ENCODE measurements at regions not wholly inside any gene's neighbourhood (a gene's known extent, or its start where the extent isn't known, plus 50 kb on each side); places are given as distances from the start of the nearest gene placed in this dataset.
"Not testable (repeated sequence)": the region's sequence is repeated elsewhere in the genome, so short reads cannot be mapped to it uniquely, and the experiment has no call there.

GRCh38 chr7:86212976-86213375 is 430.7 kb upstream of the GRM3 start:
- DNase-seq (ENCODE audit: insufficient read length, low spot score) (no peak), FAIRE-seq (no peak)

GRCh38 chr7:86209036-86209435 is 434.7 kb upstream of the GRM3 start:
- FAIRE-seq (no peak), DNase-seq (ENCODE audit: insufficient read length, low spot score) (no peak)

DNA sequence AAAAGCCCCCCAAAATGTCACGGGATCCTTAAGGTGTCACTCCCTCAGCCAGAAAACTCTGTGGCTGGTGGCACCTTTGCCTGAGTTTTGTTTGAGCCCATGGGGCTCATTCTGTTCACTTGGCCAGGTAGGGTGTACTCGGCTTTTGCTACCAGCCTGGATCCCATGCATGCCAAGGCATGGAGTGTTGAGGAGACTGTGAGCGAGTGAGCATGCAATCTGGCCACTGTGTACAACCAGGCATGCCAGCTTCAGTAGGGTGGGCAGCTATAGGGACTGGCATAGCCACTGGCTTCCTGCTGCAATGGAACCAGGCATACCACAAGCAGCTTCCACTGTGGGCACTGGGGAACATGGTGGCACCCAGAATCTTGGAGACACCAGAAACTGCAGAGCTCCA is 436.0 kb upstream of the GRM3 start:
- FAIRE-seq (no peak), DNase-seq (ENCODE audit: insufficient read length, low spot score) (no peak)

DNA sequence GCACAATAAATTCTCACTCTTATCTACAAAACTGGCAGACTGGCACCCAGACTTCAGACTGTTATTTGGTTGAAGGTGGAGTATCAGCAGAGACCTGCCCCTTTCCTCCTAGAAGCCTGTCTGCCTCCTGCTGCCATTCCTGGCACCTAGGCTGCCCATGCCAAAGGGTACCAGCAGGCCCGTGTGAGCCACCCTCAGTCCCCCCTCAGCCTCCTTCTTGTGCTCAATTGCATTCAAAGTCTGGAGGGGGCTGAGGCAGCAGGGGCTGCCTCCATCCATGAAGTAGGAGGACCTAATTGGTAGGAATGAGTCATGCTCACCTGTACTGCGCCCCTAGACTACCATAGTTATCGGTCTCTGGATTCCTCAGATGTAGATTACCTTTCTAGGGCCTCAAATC is 440.9 kb upstream of the GRM3 start:
- FAIRE-seq (no peak), DNase-seq (ENCODE audit: insufficient read length, low spot score) (no peak)

GRCh38 chr7:86201767-86202166 is 441.9 kb upstream of the GRM3 start:
- no peak for FAIRE-seq
- no peak for DNase-seq (ENCODE audit: insufficient read length, low spot score)

DNA sequence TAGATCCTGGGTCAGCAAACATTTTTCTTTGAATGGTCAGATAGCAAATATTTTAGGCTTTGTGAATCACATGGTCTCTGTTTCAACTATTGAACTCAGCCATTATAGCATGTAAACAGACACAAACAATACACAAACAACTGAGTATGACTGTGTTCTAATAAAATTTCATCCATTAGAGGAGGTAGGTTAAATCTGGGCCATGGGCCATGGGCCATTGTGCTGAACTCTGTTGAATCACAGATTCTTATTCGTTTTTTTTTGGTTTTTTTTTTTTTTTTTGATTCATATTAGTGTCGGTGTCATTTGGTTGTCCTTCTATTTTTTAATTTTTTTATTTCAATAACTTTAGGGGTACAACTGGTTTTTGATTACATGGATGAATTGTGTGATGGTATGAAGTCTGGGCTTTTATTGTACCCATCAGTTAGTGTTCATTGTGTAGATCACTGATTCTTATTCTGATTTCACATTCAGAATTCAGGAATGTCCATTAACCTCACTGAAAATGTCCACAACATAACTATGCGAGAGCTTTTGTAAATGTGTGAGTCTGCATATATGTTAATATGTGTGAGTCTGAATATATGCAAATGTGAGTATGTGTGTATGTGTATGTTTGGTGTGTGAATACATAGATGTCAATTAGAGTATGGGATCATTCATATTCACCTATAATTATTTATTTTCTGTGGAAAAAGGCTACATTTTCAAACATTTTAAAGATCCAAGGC is 443.7 kb upstream of the GRM3 start:
- FAIRE-seq (no peak), DNase-seq (ENCODE audit: insufficient read length, low spot score) (no peak)

- FAIRE-seq: no peak
- DNase-seq (ENCODE audit: insufficient read length, low spot score): no peak
Observed at GRCh38 chr7:86190351-86190750, 453.4 kb upstream of the GRM3 start.

GRCh38 chr7:86181474-86181873 is 462.2 kb upstream of the GRM3 start:
- FAIRE-seq (no peak), DNase-seq (ENCODE audit: insufficient read length, low spot score) (no peak)

GRCh38 chr7:86164827-86165226 is 478.9 kb upstream of the GRM3 start:
- FAIRE-seq (no peak), DNase-seq (ENCODE audit: insufficient read length, low spot score) (no peak)

GRCh38 chr7:86158111-86158510 is 485.6 kb upstream of the GRM3 start:
- DNase-seq (ENCODE audit: insufficient read length, low spot score) (no peak), FAIRE-seq (no peak)

- FAIRE-seq (no peak), DNase-seq (ENCODE audit: insufficient read length, low spot score) (no peak)
Observed at GRCh38 chr7:86155623-86156022, 488.1 kb upstream of the GRM3 start.

- FAIRE-seq (no peak), DNase-seq (ENCODE audit: insufficient read length, low spot score) (no peak)
Observed at GRCh38 chr7:86152926-86153325, 490.8 kb upstream of the GRM3 start.

- no peak for DNase-seq (ENCODE audit: insufficient read length, low spot score)
- FAIRE-seq: no peak
Observed at GRCh38 chr7:86149024-86149665, 494.6 kb upstream of the GRM3 start.

DNA sequence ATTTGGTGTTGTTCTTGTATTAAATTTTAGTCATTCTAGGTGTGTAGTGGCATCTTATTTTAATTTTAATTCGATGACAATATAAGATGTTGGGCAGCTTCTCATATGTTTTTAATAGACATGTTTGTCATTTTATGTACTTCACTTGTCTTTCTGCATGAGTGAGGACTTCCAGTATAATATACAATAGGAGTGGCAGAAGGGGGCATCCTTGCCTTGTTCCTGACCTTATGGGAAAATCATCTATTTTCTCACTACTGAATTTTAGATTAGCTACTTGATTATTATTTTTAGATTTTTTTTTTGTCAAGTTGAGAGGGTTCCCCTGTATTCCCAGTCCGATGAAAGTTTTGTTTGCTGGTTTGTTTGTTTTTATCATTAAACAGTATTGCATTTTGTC is 495.2 kb upstream of the GRM3 start:
- no peak for FAIRE-seq

DNA sequence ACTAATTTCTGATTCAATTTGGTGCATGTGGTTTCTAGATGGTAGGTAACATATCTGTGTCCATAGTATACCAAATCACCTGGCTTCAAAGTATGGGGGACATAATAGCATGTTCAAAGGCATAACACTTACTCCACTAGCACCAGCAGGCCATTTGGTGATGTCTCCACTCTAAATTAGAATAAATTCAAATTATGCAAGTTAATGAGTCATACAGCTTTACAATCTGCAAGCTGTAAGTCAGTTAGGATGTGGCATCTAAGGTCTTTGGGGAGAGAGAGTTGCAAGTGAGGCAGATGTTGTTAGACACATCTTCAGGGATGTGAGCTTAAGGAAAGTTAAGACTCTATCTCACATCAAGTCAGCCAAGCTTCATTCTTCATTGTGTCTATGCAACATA is 506.4 kb upstream of the GRM3 start:
- FAIRE-seq: no peak
- DNase-seq (ENCODE audit: insufficient read length, low spot score): no peak

More for the DNA sequence above, 495.2 kb upstream of the GRM3 start:
- DNase-seq (ENCODE audit: insufficient read length, low spot score): no peak

DNA sequence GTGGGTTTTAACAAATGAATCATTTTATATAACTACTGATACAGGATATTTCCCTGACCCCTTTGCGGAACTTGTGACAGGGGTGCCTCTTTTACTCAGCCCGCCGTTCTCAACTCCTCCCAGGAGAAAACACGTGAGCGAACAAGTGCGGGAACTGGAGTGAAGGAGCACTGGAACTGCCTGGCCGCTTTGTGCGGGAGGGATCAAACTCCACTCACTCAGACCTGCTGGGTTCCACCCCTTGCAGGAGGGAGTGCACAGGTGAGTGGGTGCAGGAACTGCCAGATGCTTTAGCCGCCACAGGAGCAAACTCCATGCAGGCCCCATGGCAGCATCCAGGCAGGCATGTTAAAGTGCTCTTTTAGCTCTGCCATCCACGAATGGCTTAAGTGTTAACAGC is 513.4 kb upstream of the GRM3 start:
- no peak for DNase-seq (ENCODE audit: insufficient read length, low spot score)
- FAIRE-seq: no peak

- DNase-seq (ENCODE audit: insufficient read length, low spot score): no peak
- FAIRE-seq: no peak
Observed at GRCh38 chr7:86123476-86123875, 520.2 kb upstream of the GRM3 start.

DNA sequence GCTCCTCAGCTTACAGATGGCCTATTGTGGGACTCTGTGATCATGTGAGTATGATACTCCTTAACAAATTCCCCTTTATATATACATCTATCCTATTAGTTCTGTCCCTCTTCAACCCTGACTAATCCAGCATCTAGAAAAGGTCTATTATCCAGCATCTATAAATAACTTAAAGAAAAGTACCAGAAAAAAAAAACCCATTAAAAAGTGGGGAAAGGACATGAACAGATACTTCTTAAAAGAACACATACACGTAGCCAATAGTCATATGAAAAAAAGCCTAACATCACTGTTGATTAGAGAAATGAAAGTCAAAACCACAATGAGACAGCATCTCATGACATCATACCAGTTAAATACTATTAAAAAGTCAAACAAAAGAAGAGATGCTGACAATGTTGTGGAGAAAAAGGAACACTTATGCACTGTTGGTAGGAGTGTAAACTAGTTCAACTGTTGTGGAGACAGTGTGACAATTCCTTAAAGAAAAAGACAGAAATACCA is 549.5 kb upstream of the GRM3 start:
- FAIRE-seq (no peak), DNase-seq (ENCODE audit: insufficient read length, low spot score) (no peak)

DNA sequence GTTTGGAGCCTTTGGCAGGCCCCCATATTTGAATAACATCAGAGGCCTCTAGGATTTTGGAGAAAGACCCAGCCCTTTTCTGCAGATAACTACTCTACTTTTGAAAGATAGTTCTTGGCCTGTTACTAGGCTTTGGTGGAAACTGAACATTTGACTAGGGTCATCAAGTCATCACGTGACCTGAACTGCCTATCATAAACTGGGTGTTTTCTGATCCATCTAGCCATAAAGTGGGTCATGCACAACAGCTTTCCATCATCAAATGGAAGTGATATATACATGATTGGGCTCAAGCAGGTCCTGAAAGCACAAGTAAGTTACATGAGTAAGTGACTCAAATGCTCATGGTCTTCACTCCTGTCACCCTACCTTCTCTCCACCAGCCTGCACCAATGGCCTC is 552.3 kb upstream of the GRM3 start:
- DNase-seq (ENCODE audit: insufficient read length, low spot score): no peak
- FAIRE-seq: no peak

DNA sequence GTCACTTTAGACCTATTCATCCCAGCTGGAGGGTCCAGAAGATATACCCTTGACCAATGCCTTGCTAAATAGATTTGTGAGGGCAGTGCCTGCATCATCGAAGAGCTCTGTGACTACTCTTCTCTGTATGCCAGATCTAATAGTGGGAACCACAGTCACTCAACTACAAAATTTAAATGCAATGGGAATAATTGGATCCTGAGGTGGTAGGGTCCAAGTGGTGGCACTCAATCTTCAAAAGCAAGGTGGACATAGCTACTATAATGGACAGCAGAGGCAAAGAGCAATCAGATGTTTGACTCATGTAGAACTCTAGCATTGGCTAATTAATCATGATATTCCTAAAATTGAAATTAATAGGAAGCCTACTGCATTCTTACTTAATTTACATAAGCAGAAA is 554.3 kb upstream of the GRM3 start:
- FAIRE-seq (no peak), DNase-seq (ENCODE audit: insufficient read length, low spot score) (no peak)

DNA sequence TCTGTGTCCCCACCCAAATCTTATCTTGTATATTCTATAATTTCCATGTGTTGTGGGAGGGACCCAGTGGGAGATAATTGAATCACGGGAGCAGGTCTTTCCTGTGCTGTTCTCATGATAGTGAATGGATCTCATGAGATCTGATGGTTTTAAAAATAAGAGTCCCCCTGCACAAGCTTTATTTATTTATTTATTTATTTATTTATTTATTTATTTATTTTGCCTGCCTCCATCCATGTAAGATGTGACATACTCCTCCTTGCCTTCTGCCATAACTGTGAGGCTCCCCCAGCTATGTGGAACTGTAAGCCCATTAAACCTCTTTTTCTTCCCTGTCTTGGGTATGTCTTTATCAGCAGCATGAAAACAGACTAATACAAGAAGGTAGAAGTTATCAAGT is 579.1 kb upstream of the GRM3 start:
- not testable (repeated sequence) for FAIRE-seq

GRCh38 chr7:86058649-86059048 is 585.1 kb upstream of the GRM3 start:
- DNase-seq (ENCODE audit: insufficient read length, low spot score) (no peak), FAIRE-seq (no peak)

More for the DNA sequence above, 579.1 kb upstream of the GRM3 start:
- DNase-seq (ENCODE audit: insufficient read length, low spot score): not testable (repeated sequence)

All from HTR-8/SVneo (cell line).